NCI-H526 (cell line): ENCODE measurements at regions not wholly inside any gene's neighbourhood (a gene's known extent, or its start where the extent isn't known, plus 50 kb on each side); places are given as distances from the start of the nearest gene placed in this dataset.
"Not testable (repeated sequence)": the region's sequence is repeated elsewhere in the genome, so short reads cannot be mapped to it uniquely, and the experiment has no call there.

ENCODE experiments used
- DNase-seq, 2 experiments: peaks; one replicate each; lab custom pipeline; 2025; lab: John Stamatoyannopoulos, UW

- DNase-seq = no peak
These were observed 443.1 kb upstream of the FMR1 start for GRCh38 chrX:147468600-147468999.

GRCh38 chrX:147476008-147476407 is 435.7 kb upstream of the FMR1 start:
- peak in 1 of 2 experiments; percentile 27 for DNase-seq

GRCh38 chrX:147478899-147479298 is 432.8 kb upstream of the FMR1 start:
- DNase-seq = no peak

GRCh38 chrX:147485207-147485606 is 426.5 kb upstream of the FMR1 start:
- DNase-seq = no peak

- no peak for DNase-seq
These were observed 417.4 kb upstream of the FMR1 start for GRCh38 chrX:147494365-147494764.

GRCh38 chrX:147498796-147499195 is 412.9 kb upstream of the FMR1 start:
- DNase-seq = no peak

GRCh38 chrX:147522981-147523380 is 388.7 kb upstream of the FMR1 start:
- peak in 1 of 2 experiments; percentile 1 for DNase-seq

- DNase-seq = no peak
These were observed 378.3 kb upstream of the FMR1 start for GRCh38 chrX:147533426-147533825.

GRCh38 chrX:147537172-147537571 is 374.5 kb upstream of the FMR1 start:
- DNase-seq = no peak

- not testable (repeated sequence) for DNase-seq
These were observed 363.7 kb upstream of the FMR1 start for GRCh38 chrX:147548023-147548422.

- peak in 1 of 2 experiments; percentile 55 for DNase-seq
These were observed 361.5 kb upstream of the FMR1 start for GRCh38 chrX:147550217-147550616.

- no peak for DNase-seq
These were observed 352.5 kb upstream of the FMR1 start for GRCh38 chrX:147559191-147559590.

- no peak for DNase-seq
These were observed 346.5 kb upstream of the FMR1 start for GRCh38 chrX:147565237-147565636.

- peak in 1 of 2 experiments; percentile 0 for DNase-seq
These were observed 341.2 kb upstream of the FMR1 start for GRCh38 chrX:147570483-147570882.

- no peak for DNase-seq
These were observed 338.5 kb upstream of the FMR1 start for GRCh38 chrX:147573266-147573665.

GRCh38 chrX:147602176-147602696 is 309.5 kb upstream of the FMR1 start:
- DNase-seq = peak in 1 of 2 experiments; percentile 1

- no peak for DNase-seq
These were observed 285.1 kb upstream of the FMR1 start for GRCh38 chrX:147626605-147627004.

GRCh38 chrX:147635186-147635585 is 276.5 kb upstream of the FMR1 start:
- no peak for DNase-seq

- no peak for DNase-seq
These were observed 274.5 kb upstream of the FMR1 start for GRCh38 chrX:147637190-147637589.

GRCh38 chrX:147646949-147647723 is 264.6 kb upstream of the FMR1 start:
- no peak for DNase-seq

- no peak for DNase-seq
These were observed 235.9 kb upstream of the FMR1 start for GRCh38 chrX:147675819-147676218.

GRCh38 chrX:147679356-147680005 is 232.2 kb upstream of the FMR1 start:
- no peak for DNase-seq

- DNase-seq = no peak
These were observed 231.5 kb upstream of the FMR1 start for GRCh38 chrX:147680251-147680650.
